Kidney (tissue), 13 donors: ENCODE measurements at regions not wholly inside any gene's neighbourhood (a gene's known extent, or its start where the extent isn't known, plus 50 kb on each side); places are given as distances from the start of the nearest gene placed in this dataset.

Experiments
- DNase-seq, 5 donors: peaks; one replicate each; pipeline ENCODE4 v3.0.0-alpha.2; 2013 to 2020
- FAIRE-seq: peaks from 2 replicates; lab custom pipeline; 2012; peaks lifted over from hg19 to GRCh38; lab: Jason Lieb, UNC
- H3K27ac ChIP-seq, 2 donors: one replicate each; pipeline ENCODE4 v1.7.0; 2013; ENCODE audit warnings: low read depth in 2 of 2, low read length in 2 of 2, inconsistent platforms in 1 of 2
- H3K27me3 ChIP-seq: one replicate; pipeline ENCODE4 v1.7.1; 2013; ENCODE audit warnings: low read length, inconsistent platforms; ENCODE audit not compliant: control insufficient read depth, insufficient read depth
- H3K36me3 ChIP-seq, 3 donors: one replicate each; pipeline versions ENCODE4 v1.7.0 to v1.7.1; 2013; ENCODE audit warnings: low read length in 3 of 3, control low read depth in 1 of 3, inconsistent platforms in 1 of 3; ENCODE audit not compliant: insufficient read depth in 3 of 3, control insufficient read depth in 2 of 3
- H3K4me1 ChIP-seq, 3 donors: one replicate each; pipeline versions ENCODE4 v1.7.0 to v1.7.1; 2013; ENCODE audit warnings: low read length in 3 of 3, inconsistent platforms in 1 of 3, low read depth in 1 of 3; ENCODE audit not compliant: control insufficient read depth in 2 of 3, insufficient read depth in 2 of 3
- H3K4me3 ChIP-seq, 3 donors: one replicate each; pipeline versions ENCODE4 v1.7.0 to v1.8.1; 2013; ENCODE audit warnings: low read length in 3 of 3, control low read depth in 1 of 3, inconsistent platforms in 1 of 3
- H3K9ac ChIP-seq, 3 donors: one replicate each; pipeline versions ENCODE4 v1.7.0 to v1.7.1; 2013; ENCODE audit warnings: low read length in 3 of 3, control low read depth in 1 of 3, inconsistent platforms in 1 of 3
- H3K9me3 ChIP-seq, 3 donors: one replicate each; pipeline versions ENCODE4 v1.7.0 to v1.7.1; 2013; ENCODE audit warnings: low read length in 3 of 3, control low read depth in 1 of 3, inconsistent platforms in 1 of 3; ENCODE audit not compliant: control insufficient read depth in 2 of 3, insufficient read depth in 1 of 3
- intact Hi-C: fragments of 100-400 bp; cut with DNase I; formaldehyde crosslinking; loops from one replicate; pipeline ENCODE4 v1.11.1; 2022
- TF ChIP-seq, protein P1 (sequence below): IDR thresholded peaks from 3 replicates; pipeline ENCODE4 v1.5.1; 2012; ENCODE audit warnings: mild to moderate bottlenecking, moderate library complexity, borderline replicate concordance; ENCODE audit not compliant: insufficient read depth; ENCODE audit errors: extremely low read depth
- donor health status: control.
- donor health status: control.
- donor health status: control.
- donor health status: control.
- donor health status: control.
- donor health status: DM: yes; HTN: yes; CAD: no.
- donor health status: Normal renal cell carcinoma (clear cell type).

DNA sequence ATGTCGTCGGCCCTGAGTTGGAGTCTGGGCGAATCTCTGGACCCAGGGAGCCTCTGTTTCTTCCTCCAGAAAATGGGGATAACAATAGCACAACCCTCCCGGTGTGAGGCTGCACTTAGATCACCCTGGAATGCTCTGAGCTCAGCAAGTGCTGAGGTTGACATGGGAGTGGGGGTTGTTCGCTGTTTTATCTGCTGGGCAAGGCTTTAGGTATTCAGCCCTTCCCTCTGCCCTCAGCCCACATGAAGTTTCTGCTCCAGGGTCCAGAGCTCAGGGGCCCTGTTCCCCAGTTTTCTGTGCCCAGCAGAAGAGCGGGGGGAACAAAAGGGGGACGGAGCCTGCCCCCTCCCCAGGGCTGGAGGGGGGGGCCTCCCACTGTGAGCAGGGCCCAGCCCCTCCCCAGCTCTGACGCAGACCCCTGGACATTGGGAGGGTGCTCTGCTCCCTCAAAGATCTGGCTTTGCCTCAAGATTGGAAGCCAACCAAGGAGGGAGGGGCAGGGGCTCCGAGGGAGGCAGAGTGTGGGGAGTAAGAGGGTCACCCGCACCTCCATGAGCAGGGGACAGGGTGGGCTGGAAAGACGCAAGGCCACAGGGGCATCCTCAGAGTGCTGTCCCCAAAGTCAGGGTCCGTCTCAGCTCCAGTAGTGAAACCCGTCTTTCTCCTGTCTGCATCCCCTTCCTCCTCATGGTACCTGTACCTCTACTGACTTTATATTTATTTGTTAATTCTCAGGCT, 215.6 kb downstream of the C9orf50 start:
- intact Hi-C loops = no loop called here
- no peak overlapping the region for H3K4me3 ChIP-seq
- H3K27ac ChIP-seq = peak overlapping the region in 1 of 2 donors; percentile 17
- no peaks in the 10 kb centered on the region for H3K27me3 ChIP-seq
- no peaks in the 10 kb centered on the region for H3K36me3 ChIP-seq
- H3K9me3 ChIP-seq = no peaks in the 10 kb centered on the region
- H3K9ac ChIP-seq = no peak overlapping the region
- TF ChIP-seq, protein P1, sequence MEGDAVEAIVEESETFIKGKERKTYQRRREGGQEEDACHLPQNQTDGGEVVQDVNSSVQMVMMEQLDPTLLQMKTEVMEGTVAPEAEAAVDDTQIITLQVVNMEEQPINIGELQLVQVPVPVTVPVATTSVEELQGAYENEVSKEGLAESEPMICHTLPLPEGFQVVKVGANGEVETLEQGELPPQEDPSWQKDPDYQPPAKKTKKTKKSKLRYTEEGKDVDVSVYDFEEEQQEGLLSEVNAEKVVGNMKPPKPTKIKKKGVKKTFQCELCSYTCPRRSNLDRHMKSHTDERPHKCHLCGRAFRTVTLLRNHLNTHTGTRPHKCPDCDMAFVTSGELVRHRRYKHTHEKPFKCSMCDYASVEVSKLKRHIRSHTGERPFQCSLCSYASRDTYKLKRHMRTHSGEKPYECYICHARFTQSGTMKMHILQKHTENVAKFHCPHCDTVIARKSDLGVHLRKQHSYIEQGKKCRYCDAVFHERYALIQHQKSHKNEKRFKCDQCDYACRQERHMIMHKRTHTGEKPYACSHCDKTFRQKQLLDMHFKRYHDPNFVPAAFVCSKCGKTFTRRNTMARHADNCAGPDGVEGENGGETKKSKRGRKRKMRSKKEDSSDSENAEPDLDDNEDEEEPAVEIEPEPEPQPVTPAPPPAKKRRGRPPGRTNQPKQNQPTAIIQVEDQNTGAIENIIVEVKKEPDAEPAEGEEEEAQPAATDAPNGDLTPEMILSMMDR = no peak
- peaks cover 2 to 54% (median 30%) of the 10 kb centered on the region in 3 donors for H3K4me1 ChIP-seq
- peak in 2 of 5 donors; percentile 40 to 69 for DNase-seq
- no peak for FAIRE-seq

DNA sequence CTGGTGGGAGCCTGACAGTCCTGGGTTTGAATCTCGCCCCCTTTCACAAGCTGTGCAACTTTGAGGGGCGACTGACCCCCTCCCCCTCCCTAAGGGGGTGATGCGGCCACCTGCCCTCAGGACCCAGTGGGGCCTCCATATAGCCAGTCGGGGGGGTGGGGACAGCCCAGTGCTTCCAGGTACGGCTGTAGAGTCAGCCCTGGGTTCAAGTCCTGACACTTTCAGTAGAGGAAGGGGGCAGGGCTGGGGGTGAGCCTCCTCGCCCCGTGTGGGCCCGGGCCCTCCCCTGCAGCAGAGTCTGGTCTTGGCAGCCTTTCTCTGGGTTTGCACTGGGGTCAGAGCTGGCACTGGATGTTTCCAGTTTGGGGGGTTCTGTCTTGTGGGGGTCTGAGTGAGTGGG, 216.3 kb downstream of the C9orf50 start:
- Histone ChIP-seq H3K9ac (no peak overlapping the region), H3K36me3 (no peaks in the 10 kb centered on the region), H3K27ac (peak overlapping the region in 1 of 2 donors; percentile 3), H3K27me3 (no peaks in the 10 kb centered on the region), H3K4me3 (no peak overlapping the region), H3K4me1 (peaks cover 2 to 52% (median 30%) of the 10 kb centered on the region in 3 donors), H3K9me3 (no peaks in the 10 kb centered on the region)
- peak in 1 of 5 donors; percentile 45 for DNase-seq
- TF ChIP-seq, protein P1 = no peak
- FAIRE-seq = no peak
- intact Hi-C loops = no loop called here

DNA sequence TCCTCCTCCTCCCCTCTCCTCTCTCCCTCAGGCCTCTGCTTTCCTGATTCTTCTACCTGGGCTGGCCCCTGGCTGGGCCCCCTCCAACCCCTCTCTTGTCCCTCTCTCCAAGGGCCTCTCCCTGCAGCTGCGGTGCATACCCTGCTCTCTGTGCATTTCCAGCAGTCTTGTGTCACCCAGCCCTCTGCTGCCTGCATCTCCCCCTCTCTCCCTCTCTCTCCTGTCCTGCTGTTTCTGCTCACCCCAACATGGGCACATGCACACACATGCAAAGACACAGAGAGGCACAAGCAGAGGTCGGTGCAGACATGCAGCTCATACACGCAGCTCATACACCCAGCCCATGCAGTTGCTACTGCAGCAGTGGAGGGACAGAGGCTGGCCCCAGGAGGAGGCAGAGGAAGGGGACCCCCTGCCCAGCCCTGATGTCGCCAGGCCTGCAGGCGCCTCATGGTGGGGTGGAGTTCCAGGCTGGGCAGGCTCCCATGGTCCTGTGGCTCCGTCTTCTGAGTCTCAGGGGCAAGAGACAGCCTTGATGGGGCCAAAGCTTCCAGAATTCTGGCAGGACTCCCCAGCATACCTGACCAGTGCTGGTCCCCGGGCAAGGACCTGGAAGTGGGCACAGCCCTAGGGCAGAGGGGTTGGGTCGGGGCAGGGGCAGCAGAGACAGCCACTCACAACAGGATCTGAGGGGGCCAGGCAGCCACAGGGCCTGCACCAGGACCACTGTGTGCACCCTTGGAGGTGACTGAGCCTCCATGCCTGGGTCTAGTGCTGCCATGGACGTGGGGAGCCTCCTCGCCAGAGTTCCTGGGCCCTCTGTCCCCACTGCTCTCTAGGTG, 216.9 kb downstream of the C9orf50 start:
- H3K9me3 ChIP-seq = no peaks in the 10 kb centered on the region
- H3K4me1 ChIP-seq = peaks cover 2 to 47% (median 26%) of the 10 kb centered on the region in 3 donors
- no peak overlapping the region for H3K4me3 ChIP-seq
- DNase-seq (peak in 1 of 5 donors; percentile 72), FAIRE-seq (no peak)
- intact Hi-C loops = no loop called here
- no peak overlapping the region for H3K9ac ChIP-seq
- H3K36me3 ChIP-seq = no peaks in the 10 kb centered on the region
- no peak overlapping the region for H3K27ac ChIP-seq
- no peaks in the 10 kb centered on the region for H3K27me3 ChIP-seq
- TF ChIP-seq, protein P1 = no peak
